Breast epithelium (tissue), 3 donors: ENCODE measurements at regions not wholly inside any gene's neighbourhood (a gene's known extent, or its start where the extent isn't known, plus 50 kb on each side); places are given as distances from the start of the nearest gene placed in this dataset.

Experiments used
- CTCF ChIP-seq, 3 donors: fragments of 450-650 bp; IDR thresholded peaks; one replicate each; pipeline ENCODE4 v1.5.1; 2016 to 2017; ENCODE audit warnings: antibody characterized with exemption in 3 of 3, mild to moderate bottlenecking in 3 of 3, moderate library complexity in 3 of 3
- POLR2A ChIP-seq: fragments of 450-650 bp; IDR thresholded peaks from one replicate; pipeline ENCODE4 v1.6.1; 2016; ENCODE audit warnings: antibody characterized with exemption, mild to moderate bottlenecking, moderate library complexity
- POLR2AphosphoS5 ChIP-seq, 3 donors: sonication (generic); formaldehyde crosslinking; IDR thresholded peaks; one replicate each; pipeline ENCODE4 v1.6.1; 2017; ENCODE audit warnings: antibody characterized with exemption in 3 of 3

GRCh38 chr4:148958317-148958716 is 516.1 kb upstream of the NR3C2 start:
- TF ChIP-seq POLR2A (no peak), CTCF (IDR thresholded peaks at IDR 0.05) (no peak), POLR2AphosphoS5 (IDR thresholded peaks at IDR 0.05) (no peak)
